ENCODE measurements at regions not wholly inside any gene's neighbourhood (a gene's known extent, or its start where the extent isn't known, plus 50 kb on each side); places are given as distances from the start of the nearest gene placed in this dataset.

DNA sequence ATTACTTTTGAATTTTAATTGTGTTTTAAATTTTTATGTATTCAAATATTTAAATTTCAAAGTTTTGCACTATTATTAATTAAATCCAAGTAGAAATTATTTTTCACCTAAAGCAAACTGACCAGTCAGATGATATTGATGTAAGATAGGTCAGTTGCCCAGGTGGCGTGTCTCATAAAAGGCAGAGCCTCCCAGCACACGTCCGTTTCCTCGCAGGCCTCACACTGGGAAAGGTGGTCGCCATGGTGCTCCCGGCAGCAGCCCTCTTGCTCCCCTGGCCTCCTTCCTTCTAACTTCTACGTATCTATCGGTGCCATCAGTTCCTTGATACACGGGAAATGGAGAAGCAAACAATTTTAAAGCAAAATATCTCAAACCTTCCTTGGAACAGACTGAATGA is 516.8 kb downstream of the GALR1 start:
- Histone ChIP-seq H3K36me3 (no peaks in the 10 kb centered on the region), H3K27ac (no peak overlapping the region), H3K4me1 (no peaks in the 10 kb centered on the region), H3K9me3 (no peaks in the 10 kb centered on the region), H3K4me3 (no peak overlapping the region), H3K27me3 (ENCODE audit: low read depth) (peaks cover 5% of the 10 kb centered on the region)
- ATAC-seq (no peak), DNase-seq (no peak)
- intact Hi-C loops (cut with DNase I) = no loop called here
- TF ChIP-seq, protein P1, sequence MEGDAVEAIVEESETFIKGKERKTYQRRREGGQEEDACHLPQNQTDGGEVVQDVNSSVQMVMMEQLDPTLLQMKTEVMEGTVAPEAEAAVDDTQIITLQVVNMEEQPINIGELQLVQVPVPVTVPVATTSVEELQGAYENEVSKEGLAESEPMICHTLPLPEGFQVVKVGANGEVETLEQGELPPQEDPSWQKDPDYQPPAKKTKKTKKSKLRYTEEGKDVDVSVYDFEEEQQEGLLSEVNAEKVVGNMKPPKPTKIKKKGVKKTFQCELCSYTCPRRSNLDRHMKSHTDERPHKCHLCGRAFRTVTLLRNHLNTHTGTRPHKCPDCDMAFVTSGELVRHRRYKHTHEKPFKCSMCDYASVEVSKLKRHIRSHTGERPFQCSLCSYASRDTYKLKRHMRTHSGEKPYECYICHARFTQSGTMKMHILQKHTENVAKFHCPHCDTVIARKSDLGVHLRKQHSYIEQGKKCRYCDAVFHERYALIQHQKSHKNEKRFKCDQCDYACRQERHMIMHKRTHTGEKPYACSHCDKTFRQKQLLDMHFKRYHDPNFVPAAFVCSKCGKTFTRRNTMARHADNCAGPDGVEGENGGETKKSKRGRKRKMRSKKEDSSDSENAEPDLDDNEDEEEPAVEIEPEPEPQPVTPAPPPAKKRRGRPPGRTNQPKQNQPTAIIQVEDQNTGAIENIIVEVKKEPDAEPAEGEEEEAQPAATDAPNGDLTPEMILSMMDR (IDR thresholded peaks at IDR 0.05) = no peak

GRCh38 chr18:77772177-77772576 is 522.5 kb downstream of the GALR1 start:
- DNase-seq (no peak), ATAC-seq (no peak)
- Histone ChIP-seq H3K4me1 (no peaks in the 10 kb centered on the region), H3K9me3 (no peaks in the 10 kb centered on the region), H3K27me3 (ENCODE audit: low read depth) (no peaks in the 10 kb centered on the region), H3K27ac (no peak overlapping the region), H3K36me3 (no peaks in the 10 kb centered on the region), H3K4me3 (no peak overlapping the region)
- TF ChIP-seq, protein P1 (IDR thresholded peaks at IDR 0.05) = no peak
- intact Hi-C loops (cut with DNase I) = no loop called here

DNA sequence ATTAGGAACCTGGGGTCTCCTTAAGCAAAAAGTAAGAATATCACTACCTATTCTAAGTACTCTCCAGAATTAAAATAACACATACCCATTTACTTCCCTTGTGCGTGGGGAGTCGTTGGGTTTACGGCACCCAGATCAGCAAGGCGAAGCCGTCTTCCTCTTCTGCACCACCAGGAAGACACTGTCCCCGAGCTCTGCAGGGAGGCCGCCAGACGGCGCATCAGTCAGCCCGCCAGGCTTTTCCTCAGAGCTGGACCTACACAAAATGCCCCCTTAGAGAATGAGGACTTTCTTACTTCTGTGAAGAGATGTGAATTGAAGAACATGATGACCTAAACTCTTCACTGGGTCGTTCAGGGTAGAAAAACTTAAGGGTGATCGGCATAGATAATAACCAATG is 526.5 kb downstream of the GALR1 start:
- ATAC-seq = no peak
- Histone ChIP-seq H3K4me1 (no peaks in the 10 kb centered on the region), H3K27ac (no peak overlapping the region), H3K9me3 (no peaks in the 10 kb centered on the region), H3K27me3 (ENCODE audit: low read depth) (no peaks in the 10 kb centered on the region), H3K4me3 (no peak overlapping the region), H3K36me3 (no peaks in the 10 kb centered on the region)
- intact Hi-C loops (cut with DNase I) = no loop called here
- TF ChIP-seq, protein P1 (IDR thresholded peaks at IDR 0.05) = no peak
- no peak for DNase-seq

DNA sequence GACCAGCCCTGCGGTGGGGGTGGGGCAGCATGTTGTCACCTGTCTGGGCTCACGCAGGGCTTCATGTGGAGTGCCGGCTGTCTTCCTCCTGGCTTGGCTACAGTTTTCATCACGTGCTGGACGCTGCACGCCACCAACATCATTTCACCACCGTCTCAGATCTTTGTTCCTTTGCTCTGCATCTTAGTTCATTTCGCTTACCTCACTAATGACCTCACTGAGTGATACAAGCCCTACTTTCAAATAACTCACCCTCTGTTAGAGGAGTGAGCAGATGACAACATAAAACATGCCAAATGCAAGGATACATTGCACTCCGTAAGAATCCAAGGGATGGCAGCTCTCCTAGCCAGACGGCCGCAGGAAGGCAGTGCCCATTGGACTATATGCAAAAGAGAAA is 527.5 kb downstream of the GALR1 start:
- H3K27ac ChIP-seq = no peak overlapping the region
- no peaks in the 10 kb centered on the region for H3K4me1 ChIP-seq
- no peaks in the 10 kb centered on the region for H3K9me3 ChIP-seq
- TF ChIP-seq, protein P1 (IDR thresholded peaks at IDR 0.05) = no peak
- H3K36me3 ChIP-seq = no peaks in the 10 kb centered on the region
- no peak for ATAC-seq
- intact Hi-C loops (cut with DNase I) = no loop called here
- H3K27me3 ChIP-seq (ENCODE audit: low read depth) = no peaks in the 10 kb centered on the region
- no peak overlapping the region for H3K4me3 ChIP-seq
- no peak for DNase-seq

DNA sequence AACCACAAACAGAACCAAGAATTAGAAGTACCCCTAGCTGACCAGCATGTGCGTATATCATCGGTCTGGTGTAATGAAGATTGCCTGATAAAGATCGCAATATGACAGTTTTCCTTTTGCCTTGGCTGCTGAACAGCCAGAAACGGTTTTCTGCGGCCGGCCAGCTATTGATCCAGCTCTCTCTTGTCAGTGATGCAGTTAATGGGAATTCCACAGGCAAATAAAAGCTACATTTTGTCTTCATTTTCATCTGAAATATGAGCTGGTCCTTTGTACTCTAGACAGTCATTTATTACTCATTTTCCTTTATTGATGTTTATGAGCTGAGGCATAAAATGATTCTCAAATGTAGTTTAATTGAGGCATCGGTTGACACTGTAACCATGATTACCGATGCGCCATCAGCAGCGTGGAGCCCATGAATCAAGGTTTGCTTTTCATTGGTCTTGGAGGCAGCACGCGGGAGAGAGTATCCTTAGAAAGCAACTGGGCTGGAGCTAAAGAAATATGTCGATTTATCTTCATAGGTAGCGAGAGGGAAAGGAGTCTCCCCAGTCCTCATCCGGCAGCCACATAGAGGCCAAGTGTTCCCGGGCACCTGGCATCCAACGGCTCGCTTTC is 535.2 kb downstream of the GALR1 start:
- Histone ChIP-seq H3K27me3 (ENCODE audit: low read depth) (no peaks in the 10 kb centered on the region), H3K36me3 (no peaks in the 10 kb centered on the region), H3K9me3 (no peaks in the 10 kb centered on the region), H3K4me1 (no peaks in the 10 kb centered on the region), H3K27ac (no peak overlapping the region), H3K4me3 (no peak overlapping the region)
- TF ChIP-seq, protein P1 (IDR thresholded peaks at IDR 0.05) = no peak
- ATAC-seq (no peak), DNase-seq (no peak)
- intact Hi-C loops (cut with DNase I) = no loop called here

Data from lower lobe of right lung (tissue), 2 donors.